Amniotic epithelial cell (primary cell): ENCODE measurements at regions not wholly inside any gene's neighbourhood (a gene's known extent, or its start where the extent isn't known, plus 50 kb on each side); places are given as distances from the start of the nearest gene placed in this dataset.

ENCODE experiments used
- DNase-seq: peaks from one replicate; pipeline ENCODE4 v3.0.0-alpha.2; 2010; ENCODE audit warnings: low read depth

DNA sequence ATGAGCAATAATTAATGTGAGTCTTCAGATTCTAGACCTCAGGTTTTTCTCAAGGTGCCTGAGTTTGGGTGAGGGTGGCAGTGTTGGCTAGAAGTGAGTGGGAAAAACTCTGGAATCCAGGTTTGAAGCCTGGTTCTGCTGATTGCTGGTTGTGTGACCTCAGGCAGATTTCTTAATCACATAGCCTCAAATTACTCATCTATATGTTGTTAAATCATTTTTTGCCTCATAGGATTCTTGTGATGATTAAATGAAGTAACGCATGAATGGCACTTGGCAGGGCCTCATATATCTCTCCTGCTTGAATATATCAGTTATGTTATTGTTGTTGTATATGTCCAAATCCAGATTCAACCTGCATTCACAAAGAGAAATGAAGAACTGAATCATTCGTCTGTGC is 60.5 kb downstream of the NR2F2 start:
- no peak for DNase-seq

DNA sequence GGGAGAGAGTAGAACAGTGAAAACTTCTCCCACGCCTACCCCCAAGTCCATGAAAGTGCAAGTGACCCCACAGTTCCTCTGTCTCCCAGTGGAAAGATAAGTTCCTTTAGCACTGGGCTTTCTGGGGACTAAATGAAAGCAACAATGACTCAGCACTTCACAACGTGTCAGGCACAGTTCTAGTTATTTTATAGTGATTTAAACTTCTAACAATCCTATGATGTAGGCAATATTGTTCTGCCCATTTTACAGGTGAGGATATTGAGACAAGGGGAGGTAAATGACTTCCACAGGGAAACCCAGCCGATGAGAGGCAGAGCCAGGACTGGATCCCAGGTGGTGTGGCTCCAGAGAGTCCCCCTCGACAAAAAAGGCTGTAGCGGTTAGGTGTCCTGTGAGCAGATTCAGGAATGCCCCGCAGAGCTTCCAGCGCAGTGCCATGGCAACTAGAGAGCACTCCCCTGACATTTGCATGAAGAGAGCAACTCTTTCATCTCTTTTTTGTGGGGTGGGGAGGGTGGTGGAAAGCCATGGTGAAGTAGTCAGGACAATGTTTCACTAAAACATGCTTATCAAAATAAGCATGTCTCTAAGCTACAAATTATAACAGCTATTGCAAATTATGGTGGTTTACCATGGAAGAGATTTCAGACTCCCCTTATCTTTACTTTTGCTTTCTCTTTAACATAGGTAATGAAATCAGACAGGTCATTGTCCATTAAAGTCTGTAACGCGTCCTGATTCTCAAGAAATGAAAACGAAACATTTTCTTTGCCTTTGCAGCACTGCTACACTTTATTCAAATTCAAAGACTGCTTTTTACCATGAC is 62.1 kb downstream of the NR2F2 start:
- no peak for DNase-seq

DNA sequence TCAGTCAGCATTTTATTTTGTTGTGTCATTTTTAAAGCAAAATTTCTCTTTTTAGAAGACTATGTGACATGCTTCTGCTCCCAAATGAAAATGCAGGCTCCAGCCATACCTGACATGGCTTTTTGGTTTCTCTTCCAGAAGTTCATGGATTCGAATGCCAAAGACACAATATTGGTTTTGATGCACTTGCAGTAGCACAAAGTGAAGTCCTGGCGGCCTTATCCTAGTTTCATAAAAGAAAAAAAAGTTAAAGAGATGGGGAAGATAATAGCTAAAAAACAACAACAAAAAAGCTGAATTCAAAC is 62.7 kb downstream of the NR2F2 start:
- no peak for DNase-seq

DNA sequence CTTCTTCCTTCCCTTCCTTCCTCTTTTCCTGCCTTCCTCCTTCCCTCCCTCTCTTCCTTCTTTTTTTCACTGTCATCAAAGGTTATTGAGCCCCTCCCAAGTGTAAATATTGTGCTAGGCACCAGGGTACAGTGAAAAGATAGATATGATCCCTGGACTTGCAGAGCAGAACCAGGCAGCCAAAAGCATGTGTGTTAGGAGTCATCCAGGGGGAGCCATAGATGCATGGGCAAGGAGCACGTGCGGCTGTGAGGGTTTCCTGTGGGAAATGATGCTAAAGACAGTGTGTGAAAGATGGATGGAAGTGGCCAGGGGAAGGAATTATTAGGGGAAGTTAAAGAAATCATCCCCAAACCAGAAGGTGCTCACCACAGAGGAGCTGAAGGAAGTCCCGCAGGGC is 65.2 kb downstream of the NR2F2 start:
- no peak for DNase-seq

DNA sequence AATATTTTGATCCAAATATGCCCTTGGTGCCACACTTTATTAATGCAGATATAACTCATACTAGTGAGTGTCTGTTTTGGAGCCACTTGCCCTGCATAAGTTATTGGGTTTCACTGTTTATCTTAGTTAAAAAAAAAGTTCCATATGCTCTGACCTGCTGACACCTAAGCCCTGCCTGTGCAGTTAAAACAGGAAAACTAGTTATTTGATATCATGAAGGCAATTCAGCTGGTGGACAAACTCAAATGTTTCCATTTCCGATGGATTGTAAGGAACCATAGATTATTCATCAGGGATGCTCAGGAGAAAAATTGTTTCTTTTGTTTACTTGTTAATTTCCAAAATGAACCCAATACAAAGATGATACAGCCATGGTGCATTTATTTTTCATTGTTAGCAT is 68.3 kb downstream of the NR2F2 start:
- DNase-seq, result no peak

DNA sequence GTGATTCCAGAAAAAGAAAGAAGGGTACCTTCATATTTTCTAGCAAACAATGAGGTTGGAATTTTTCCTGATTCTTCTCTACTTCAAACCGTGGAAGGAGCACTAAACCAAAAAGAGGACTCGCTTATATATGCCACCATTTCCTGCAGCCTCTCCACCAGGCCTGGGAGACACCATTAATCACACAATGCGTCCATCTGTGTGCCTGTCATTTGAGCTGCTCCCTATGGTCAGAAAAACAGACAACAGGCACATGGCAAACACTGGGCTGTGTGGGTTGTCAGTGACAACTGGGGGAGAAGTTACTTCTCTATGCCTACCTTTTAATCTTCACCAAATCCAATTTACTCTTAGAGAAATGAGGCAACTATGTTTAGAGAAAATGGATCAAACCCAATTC is 71.9 kb downstream of the NR2F2 start:
- DNase-seq, result no peak

DNA sequence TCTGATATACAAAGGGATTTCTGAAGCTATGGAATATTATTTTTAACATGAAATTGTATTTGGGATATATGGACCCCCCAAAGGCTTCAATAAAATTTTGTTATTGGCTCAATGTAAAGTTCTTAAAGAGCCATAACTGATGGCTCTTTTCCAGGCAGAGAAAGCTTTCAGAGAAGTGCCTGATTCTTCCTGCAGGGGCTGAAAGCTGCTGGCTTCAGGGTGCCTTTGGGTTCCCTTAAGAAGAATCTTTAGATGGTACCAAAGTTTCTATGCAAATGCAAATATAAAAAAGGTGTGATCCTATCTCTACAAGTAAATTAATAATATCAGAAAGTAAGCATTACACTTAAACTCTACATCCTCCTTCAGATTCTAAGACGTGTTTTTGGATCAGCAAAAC is 72.6 kb downstream of the NR2F2 start:
- DNase-seq, result no peak

DNA sequence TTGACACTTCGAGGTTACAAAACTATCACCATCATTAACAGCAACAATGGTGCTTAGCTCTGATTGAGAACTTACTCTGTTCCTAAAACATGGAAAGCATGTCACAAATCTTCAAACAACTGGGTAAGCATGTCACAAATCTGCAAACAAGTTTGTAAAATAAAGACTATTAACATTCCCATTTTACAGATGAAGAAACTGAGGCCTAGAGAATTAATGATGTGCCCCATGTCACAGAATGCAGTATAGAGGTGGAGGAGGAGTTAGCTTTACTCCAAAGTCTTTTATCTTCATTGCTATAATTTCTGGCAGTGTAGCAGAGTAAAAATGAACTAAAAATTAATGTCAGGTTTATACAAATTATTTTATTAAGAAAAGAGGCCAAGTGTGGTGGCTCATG is 73.4 kb downstream of the NR2F2 start:
- DNase-seq, result no peak

DNA sequence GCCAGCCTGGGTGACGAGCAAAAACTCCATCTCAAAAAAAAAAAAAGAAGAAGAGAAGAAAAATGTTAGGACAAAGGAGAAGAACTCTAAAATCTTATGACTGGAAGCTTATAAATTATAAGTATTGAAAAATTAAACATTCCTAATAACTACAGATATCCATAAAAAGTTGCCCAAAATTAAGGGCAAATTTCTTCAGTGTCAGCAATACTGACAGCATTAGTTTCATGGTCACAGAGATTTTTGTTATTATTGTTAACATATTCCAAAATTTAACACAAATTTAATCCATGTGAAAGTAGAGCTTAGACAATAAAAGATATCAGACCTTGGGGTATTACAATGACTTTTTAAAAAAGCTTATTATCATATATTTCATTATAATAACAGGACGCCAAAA is 74.1 kb downstream of the NR2F2 start:
- no peak for DNase-seq

DNA sequence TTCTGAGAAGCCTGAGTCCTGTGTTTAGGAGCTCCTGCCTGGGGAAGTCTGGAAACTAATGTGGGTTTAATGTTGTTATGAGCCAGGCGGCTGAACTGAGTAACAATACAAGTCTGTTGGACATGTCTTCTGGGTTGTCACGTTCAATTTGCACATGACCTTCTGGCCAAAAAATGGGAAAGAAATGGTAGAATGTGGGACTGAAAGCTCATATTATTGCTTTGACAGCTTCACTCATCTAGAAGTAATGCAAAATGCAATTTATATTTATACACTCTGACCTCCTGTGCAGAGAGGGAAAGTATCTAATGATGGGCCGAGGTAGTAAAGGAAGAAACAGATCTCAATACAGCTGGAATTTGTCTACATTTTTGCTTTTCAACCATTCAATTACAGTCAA is 75.8 kb downstream of the NR2F2 start:
- no peak for DNase-seq

DNA sequence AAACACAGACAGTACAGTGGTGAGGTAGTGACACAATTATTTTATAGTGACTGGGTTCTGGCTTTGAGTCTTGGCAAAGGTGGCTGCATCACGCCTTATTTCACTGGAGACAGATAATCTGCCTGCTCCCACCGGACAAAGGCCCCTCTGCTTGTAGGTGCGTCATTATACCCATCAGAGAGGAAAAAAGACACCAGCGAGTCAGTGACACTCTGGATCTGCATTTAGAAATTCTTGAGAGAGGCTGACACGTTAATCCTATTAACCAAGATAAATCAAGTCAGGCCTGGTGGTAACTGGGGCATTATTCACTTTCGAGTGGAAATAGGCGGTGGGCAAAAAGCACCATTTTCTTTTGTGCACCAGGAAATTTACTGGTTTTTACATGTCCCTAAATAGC is 76.2 kb downstream of the NR2F2 start:
- no peak for DNase-seq

DNA sequence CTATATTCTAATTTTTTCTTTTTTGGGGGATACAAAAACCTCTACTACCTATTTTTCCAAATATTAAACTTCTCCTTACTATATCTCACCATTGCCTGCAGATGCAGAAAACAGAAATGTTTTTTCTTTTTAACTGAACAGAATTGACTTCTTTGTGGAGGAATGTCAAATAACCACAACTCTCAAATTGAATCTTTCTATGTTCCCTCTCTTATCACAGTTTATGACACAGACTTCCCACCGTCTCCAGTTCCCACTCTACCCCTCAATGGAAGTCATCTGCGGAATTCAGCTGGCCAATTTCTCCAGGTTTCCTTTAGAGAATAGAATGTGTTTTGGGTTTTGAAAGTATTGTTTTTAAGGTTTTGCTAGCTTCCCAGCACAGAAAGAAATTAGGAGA is 77.0 kb downstream of the NR2F2 start:
- no peak for DNase-seq

DNA sequence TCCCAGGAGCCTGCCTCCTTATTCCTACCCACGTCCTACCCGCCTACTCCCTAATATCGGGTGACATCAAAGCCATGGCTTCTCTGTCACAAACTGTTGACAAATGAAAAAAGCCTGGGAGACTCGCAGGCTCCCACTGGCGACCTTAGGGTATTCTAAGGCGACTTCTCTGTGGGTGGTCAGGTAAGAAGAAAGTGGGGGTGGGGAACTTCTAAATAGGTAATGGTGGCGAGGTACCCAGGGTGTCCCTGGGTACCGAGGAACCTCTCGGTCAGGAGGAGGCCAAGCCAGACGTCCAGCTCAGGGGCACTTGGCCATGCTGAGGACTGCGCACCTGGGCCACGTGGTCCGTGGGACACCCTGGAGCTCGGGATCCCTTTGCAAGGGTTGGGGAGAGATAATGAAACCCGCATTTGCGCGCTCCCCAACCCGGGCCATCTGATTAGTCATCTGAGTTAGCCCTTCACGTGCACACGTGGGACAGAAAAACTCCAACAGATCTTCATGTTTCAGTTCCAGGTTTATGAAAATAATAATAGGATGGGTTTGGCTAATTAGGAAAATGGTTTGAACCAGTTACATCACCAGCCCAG is 78.2 kb downstream of the NR2F2 start:
- no peak for DNase-seq

DNA sequence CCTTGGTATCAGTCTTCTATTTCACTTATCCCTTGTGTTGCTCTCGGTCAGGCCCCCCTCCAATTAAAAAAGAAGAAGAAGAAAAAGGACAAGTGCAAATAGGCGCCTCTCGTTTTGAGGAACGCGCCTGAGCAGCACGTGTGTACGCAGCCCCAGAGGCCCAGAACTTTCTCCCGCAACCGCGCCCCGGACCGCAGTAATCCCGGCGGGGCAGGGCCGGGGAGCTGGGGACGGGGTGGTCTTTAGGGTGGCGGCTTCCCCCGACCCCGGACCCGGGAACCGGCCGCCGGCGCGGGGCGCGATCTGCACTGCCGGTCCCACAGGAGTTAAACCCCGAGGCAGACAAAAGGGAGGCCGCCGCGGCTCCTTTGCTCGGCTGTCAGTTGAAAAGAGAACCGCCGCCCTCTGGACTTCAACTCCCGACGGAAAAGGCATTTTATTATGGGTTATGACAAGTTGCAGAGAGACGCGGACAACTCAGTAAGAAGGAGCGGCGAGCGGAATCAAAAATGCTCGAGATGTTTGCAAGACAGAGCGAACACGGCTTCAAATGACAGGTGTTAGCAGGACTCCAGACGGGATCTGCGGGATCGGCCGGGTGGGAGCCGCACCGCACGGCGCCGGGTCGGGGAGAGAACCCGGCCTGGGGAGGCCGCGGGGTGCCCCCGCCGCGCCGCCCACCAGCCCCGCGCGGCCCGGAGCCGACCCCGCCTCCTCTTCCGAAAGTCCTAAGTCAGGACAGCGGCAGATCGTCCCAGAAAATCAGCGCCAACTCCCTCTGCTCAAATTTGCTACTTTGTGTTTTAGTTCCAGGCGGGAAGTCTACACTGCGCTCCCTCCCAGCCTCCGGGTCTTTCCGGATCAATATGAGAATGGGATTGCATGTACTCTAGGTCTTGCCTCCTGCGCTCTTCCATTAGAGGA is 79.0 kb downstream of the NR2F2 start:
- DNase-seq, result no peak

DNA sequence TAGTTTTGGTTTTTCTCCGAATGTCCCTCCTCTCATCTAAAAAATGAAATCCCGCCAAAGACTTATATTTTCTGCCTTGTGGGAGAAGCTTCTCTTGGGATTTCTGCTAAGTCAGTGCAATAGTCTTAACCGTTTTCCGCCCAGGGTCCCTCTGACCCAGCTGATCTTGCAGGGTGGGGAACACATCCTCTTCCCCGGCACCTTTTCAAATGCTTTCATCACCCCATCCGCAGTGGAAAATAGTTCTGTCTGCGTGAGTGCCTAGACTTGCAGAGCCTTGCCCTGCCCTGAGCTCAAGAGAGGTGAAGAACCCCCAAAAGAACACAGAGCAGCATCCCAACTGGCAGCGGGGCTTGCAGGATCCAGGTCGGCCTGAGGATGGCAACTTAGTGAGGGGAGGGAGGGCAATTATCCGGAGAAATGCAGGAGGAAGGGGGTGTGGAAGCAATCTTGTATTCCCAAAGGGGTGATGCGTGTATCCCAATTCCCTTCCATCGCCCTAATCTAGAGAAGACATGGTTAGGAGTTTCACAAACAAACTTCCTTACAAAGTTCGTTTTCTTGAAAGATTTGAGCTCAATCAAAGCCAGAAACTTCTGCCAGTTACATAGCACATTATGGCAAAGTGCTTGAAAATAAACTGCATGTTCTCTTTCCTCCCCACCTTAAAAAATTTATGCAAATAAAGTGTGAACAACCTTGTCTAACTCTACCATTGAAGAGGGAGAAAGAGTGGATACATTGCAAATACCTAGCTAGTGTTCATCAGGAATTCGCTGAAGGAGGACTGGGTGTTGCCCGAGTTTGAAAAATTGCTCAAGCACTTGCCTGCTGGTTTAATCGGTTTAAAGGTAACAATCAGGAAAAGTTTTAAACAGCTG is 79.9 kb downstream of the NR2F2 start:
- DNase-seq, result no peak

DNA sequence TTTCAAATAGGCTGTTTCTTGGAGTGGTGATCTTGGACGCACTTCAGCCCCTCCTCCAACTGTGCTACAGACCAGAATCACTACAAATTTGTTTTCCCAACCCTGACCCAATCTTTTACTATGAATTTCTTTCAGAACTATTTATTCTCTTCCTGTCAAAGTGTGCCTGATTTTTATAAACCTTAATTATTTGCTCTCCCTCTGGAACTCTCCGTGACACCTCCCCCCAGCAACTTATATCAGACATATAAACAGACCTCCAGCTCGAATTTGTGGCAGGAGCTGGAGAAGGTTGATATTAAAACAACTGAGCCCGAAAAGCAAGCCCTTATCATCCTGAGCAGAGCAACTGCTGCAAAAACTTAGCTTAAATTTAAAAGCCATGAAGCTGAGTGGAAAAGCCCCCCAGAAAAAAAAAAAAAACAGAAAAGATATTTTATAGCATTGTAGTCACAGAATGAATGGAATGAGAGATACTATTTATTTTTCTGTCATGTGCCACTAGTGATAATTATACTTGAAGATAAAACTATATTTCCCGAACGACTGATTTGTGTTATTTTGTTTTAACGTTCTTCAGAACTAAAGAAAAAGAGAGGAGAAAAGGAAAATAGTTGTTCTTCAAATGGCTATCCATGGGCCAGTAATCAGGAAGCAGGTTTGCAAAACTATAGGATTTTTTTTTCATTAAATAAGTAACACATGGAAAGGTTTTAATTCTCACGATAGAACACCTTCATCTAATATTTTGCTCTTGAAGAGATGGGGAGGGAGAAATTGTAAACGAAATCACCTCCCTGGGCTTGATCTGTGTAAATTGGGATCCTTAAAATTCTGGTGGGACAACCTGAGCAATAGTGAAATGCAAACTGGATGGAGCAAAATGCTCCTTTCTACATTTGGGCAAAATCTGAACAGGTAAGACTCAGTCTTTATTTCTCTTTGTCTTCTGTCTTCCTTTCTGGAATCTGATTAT is 80.8 kb downstream of the NR2F2 start:
- DNase-seq, result no peak

DNA sequence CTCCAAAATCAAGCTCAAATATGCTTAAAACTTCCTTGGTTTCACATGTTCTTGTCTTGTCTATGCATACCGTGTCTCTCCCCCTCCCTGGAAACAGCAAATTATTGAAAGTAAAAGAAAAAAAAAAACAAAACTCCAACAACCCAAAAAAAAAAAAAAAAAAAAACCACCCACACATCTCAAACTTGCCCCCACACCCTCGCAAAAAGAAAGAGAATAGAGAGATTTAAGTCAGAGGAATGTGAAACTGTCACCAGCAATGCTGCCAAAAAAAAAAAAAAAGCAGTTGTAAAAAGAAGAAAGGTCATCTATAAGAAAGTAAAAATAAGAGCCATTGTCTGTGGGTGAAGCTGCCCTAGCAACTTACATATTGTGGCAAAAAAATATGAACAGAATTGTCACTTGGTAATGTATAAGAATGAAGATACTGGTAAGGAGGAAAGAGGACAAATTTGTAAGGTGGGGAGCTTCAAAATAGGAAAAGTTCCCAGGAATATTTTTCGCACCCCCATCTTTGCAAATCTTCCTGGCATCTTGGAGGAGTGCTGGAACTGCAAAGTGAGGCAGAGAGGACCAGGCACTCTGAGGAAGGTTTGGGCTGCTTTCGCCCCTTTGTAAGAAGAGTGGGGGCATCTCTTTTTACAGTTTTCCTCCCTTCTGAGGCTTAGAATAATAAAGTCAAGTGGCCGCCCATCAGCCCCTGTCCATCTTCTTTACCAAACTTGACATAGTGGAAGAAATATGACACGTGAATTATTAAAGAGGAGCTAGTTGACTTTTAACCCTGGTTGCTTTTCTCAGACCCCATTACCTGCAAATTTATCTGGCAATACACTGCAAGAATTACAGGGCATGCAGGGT is 81.8 kb downstream of the NR2F2 start:
- no peak for DNase-seq

DNA sequence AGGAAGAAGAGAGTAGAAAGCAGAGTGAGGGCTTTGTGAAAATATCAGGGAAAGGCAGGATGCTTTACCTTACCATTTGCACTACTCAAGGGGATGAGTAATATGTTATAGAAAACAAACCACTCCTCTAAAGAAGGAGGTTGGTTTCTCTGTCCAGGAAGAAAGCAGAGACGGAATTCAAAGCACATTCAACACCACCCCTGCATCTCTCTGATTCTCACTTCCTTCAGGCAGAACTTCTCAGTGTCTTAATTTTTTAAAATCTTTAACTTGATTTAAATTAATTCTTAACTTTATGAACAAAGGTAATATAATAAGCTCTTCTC is 82.4 kb downstream of the NR2F2 start:
- DNase-seq, result no peak

DNA sequence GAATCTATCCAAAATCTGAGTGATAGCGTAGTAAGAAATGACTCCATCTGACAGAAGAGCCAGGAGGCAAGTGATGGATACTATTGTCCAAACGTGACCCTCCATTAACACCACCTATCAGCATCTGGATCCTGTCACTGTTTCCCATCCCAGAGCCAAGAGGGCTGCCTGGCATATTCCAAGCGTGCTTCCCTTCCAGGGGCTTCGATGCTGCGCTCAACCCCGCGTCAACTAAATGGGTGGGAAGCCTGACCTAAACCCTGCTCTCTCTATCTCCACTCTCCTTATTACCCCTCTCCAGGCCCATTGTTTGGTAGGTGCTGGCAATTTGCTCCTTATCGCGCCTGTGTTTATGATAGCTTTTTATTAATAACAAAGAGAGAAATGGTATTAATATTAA is 83.2 kb downstream of the NR2F2 start:
- DNase-seq, result no peak

DNA sequence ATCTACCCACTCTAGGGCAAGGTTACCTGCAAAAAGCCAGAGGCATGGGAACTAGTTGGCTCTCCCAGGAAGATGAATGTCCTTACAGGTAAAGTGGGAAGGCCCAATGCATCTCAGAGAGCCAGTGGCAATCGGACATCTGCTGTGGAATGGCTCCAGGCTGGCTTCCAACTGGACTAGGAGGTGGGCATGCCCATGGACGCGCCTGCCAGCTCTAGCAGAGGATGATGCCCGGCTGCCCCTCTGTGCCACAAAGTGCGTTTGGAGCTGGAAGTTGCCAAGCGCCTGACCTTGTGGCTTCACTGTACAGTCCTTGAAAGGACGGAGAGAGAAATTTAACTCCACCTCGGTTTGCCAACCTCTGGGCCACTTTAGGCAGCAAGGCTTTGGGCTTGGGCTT is 84.4 kb downstream of the NR2F2 start:
- DNase-seq, result no peak
